A549 (cell line): ENCODE measurements at regions not wholly inside any gene's neighbourhood (a gene's known extent, or its start where the extent isn't known, plus 50 kb on each side); places are given as distances from the start of the nearest gene placed in this dataset.

Source experiments
- BHLHE40 ChIP-seq: IDR thresholded peaks from 2 replicates; pipeline ENCODE4 v1.6.1; 2012; ENCODE audit warnings: low read depth, low read length, inconsistent platforms
- CEBPB ChIP-seq, 2 experiments: fragments of >200 bp in 1 of 2; sonication (Bioruptor Twin) in 1 of 2; formaldehyde crosslinking in 1 of 2; IDR thresholded peaks; 2 replicates each; pipeline ENCODE4 v1.6.1; 2012 to 2016
- CHD2 ChIP-seq: fragments of 150-350 bp; IDR thresholded peaks from 2 replicates; pipeline ENCODE4 v1.6.1; 2014; ENCODE audit warnings: low read length; ENCODE audit not compliant: partially characterized antibody
- CTCF ChIP-seq: fragments of >200 bp; sonication (Bioruptor Twin); formaldehyde crosslinking; IDR thresholded peaks from 3 replicates; pipeline ENCODE4 v1.5.1; 2016
- ESRRA ChIP-seq: fragments of 150-350 bp; IDR thresholded peaks from 2 replicates; pipeline ENCODE4 v1.6.1; 2014; ENCODE audit warnings: mild to moderate bottlenecking, low read length, borderline replicate concordance
- FOXS1 ChIP-seq: fragments of 250-450 bp; sonication (Bioruptor Pico); IDR thresholded peaks from 2 replicates; pipeline ENCODE4 v1.5.0; 2020; ENCODE audit warnings: mild to moderate bottlenecking, moderate library complexity
- HMGXB4 ChIP-seq: fragments of 250-450 bp; sonication (Bioruptor Pico); IDR thresholded peaks from 2 replicates; pipeline ENCODE4 v1.5.0; 2021; ENCODE audit warnings: mild to moderate bottlenecking, moderate library complexity, borderline replicate concordance
- MAZ ChIP-seq: fragments of 150-350 bp; IDR thresholded peaks from 2 replicates; pipeline ENCODE4 v1.6.1; 2014; ENCODE audit warnings: antibody characterized with exemption, low read depth, low read length, borderline replicate concordance
- POLR2A ChIP-seq: IDR thresholded peaks from 2 replicates; pipeline ENCODE4 v1.6.1; 2012; ENCODE audit warnings: mild to moderate bottlenecking, low read length
- TF ChIP-seq, protein P1 (sequence below): IDR thresholded peaks from 2 replicates; pipeline ENCODE4 v1.6.1; 2012
- TF ChIP-seq, protein P2 (sequence below): fragments of 200-600 bp; sonication (generic); IDR thresholded peaks from 2 replicates; pipeline ENCODE4 v1.6.1; 2016; ENCODE audit warnings: antibody characterized with exemption, mild to moderate bottlenecking, moderate library complexity

- TF ChIP-seq CTCF (no peak), POLR2A (no peak), CEBPB (IDR thresholded peaks at IDR 0.05) (no peak), ESRRA (no peak), HMGXB4 (CRISPR knock-in tag) (no peak), BHLHE40 (no peak), CHD2 (no peak), MAZ (no peak), FOXS1 (CRISPR knock-in tag) (no peak)
- TF ChIP-seq, protein P1, sequence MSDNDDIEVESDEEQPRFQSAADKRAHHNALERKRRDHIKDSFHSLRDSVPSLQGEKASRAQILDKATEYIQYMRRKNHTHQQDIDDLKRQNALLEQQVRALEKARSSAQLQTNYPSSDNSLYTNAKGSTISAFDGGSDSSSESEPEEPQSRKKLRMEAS: no peak
- TF ChIP-seq, protein P2, sequence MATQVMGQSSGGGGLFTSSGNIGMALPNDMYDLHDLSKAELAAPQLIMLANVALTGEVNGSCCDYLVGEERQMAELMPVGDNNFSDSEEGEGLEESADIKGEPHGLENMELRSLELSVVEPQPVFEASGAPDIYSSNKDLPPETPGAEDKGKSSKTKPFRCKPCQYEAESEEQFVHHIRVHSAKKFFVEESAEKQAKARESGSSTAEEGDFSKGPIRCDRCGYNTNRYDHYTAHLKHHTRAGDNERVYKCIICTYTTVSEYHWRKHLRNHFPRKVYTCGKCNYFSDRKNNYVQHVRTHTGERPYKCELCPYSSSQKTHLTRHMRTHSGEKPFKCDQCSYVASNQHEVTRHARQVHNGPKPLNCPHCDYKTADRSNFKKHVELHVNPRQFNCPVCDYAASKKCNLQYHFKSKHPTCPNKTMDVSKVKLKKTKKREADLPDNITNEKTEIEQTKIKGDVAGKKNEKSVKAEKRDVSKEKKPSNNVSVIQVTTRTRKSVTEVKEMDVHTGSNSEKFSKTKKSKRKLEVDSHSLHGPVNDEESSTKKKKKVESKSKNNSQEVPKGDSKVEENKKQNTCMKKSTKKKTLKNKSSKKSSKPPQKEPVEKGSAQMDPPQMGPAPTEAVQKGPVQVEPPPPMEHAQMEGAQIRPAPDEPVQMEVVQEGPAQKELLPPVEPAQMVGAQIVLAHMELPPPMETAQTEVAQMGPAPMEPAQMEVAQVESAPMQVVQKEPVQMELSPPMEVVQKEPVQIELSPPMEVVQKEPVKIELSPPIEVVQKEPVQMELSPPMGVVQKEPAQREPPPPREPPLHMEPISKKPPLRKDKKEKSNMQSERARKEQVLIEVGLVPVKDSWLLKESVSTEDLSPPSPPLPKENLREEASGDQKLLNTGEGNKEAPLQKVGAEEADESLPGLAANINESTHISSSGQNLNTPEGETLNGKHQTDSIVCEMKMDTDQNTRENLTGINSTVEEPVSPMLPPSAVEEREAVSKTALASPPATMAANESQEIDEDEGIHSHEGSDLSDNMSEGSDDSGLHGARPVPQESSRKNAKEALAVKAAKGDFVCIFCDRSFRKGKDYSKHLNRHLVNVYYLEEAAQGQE: no peak
Measured at GRCh38 chr12:91675401-91675800, 470.2 kb downstream of the BTG1 start.
